RWPE2 (cell line): ENCODE measurements at regions not wholly inside any gene's neighbourhood (a gene's known extent, or its start where the extent isn't known, plus 50 kb on each side); places are given as distances from the start of the nearest gene placed in this dataset.

Experiments
- ATAC-seq: fragments of 200-7000 bp; cut with Tn5 transposase; 3 replicates; pipeline ENCODE4 v1.9.1; 2021; ENCODE audit warnings: low read depth
- DNase-seq: peaks from one replicate; pipeline ENCODE4 v3.0.0-alpha.2; 2020; ENCODE audit warnings: low spot score
- H3K27ac ChIP-seq: fragments of 450-650 bp; 2 replicates; pipeline ENCODE4 v1.5.1; 2017; ENCODE audit warnings: mild to moderate bottlenecking; ENCODE audit not compliant: poor library complexity, severe bottlenecking
- H3K27me3 ChIP-seq: fragments of 250-450 bp; sonication (Bioruptor Pico); 2 replicates; pipeline ENCODE4 v1.5.1; 2021; ENCODE audit warnings: mild to moderate bottlenecking, moderate library complexity; ENCODE audit not compliant: insufficient read depth, poor library complexity, severe bottlenecking
- H3K36me3 ChIP-seq: fragments of 250-450 bp; sonication (Bioruptor Pico); 2 replicates; pipeline ENCODE4 v1.5.1; 2020; ENCODE audit warnings: low read depth, mild to moderate bottlenecking, moderate library complexity
- H3K4me1 ChIP-seq: fragments of 250-450 bp; sonication (Bioruptor Pico); 2 replicates; pipeline ENCODE4 v1.5.1; 2021; ENCODE audit warnings: mild to moderate bottlenecking, moderate library complexity; ENCODE audit not compliant: insufficient read depth, poor library complexity, severe bottlenecking
- H3K4me3 ChIP-seq: fragments of 250-450 bp; sonication (Bioruptor Pico); 2 replicates; pipeline ENCODE4 v1.5.1; 2021; ENCODE audit warnings: mild to moderate bottlenecking, moderate library complexity; ENCODE audit not compliant: severe bottlenecking
- H3K9me3 ChIP-seq: fragments of 250-450 bp; sonication (Bioruptor Pico); 2 replicates; pipeline ENCODE4 v1.5.1; 2021; ENCODE audit warnings: mild to moderate bottlenecking, moderate library complexity; ENCODE audit not compliant: severe bottlenecking
- TF ChIP-seq, protein P1 (sequence below): fragments of 450-650 bp; IDR thresholded peaks from one replicate; pipeline ENCODE4 v1.5.1; 2017; ENCODE audit warnings: mild to moderate bottlenecking, moderate library complexity; ENCODE audit not compliant: poor library complexity, severe bottlenecking

GRCh38 chr12:58570411-58570810 lies 349.9 kb downstream of the LRIG3 start:
- DNase-seq: no peak
- H3K27ac ChIP-seq: no peak overlapping the region
- no peak overlapping the region for H3K4me3 ChIP-seq
- no peaks in the 10 kb centered on the region for H3K4me1 ChIP-seq
- H3K36me3 ChIP-seq: no peaks in the 10 kb centered on the region
- TF ChIP-seq, protein P1, sequence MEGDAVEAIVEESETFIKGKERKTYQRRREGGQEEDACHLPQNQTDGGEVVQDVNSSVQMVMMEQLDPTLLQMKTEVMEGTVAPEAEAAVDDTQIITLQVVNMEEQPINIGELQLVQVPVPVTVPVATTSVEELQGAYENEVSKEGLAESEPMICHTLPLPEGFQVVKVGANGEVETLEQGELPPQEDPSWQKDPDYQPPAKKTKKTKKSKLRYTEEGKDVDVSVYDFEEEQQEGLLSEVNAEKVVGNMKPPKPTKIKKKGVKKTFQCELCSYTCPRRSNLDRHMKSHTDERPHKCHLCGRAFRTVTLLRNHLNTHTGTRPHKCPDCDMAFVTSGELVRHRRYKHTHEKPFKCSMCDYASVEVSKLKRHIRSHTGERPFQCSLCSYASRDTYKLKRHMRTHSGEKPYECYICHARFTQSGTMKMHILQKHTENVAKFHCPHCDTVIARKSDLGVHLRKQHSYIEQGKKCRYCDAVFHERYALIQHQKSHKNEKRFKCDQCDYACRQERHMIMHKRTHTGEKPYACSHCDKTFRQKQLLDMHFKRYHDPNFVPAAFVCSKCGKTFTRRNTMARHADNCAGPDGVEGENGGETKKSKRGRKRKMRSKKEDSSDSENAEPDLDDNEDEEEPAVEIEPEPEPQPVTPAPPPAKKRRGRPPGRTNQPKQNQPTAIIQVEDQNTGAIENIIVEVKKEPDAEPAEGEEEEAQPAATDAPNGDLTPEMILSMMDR: no peak
- ATAC-seq: no peak
- no peaks in the 10 kb centered on the region for H3K27me3 ChIP-seq
- H3K9me3 ChIP-seq: no peaks in the 10 kb centered on the region

DNA sequence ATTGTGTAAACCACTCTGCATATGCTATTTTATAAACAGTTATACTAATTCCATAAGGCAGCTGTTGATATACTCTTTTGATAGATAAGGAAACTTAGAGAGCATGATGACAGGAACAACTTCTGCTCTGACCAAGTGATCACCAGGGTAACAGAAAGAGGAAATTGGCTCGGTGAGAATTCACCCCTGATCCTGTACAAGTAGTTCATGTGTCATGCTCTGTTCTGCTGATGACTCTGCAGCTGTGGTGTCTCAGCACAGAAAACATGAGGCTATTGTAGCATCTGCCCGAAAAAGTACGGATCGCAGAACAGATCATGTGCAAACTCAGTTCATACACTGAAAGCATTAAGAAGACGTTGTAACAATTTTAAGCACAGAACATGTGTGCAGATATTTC lies 345.0 kb downstream of the LRIG3 start:
- TF ChIP-seq, protein P1: no peak
- no peak for ATAC-seq
- Histone ChIP-seq H3K4me3 (no peak overlapping the region), H3K36me3 (no peaks in the 10 kb centered on the region), H3K9me3 (no peaks in the 10 kb centered on the region), H3K27ac (no peak overlapping the region), H3K27me3 (no peaks in the 10 kb centered on the region), H3K4me1 (no peaks in the 10 kb centered on the region)
- DNase-seq: no peak

GRCh38 chr12:58576081-58576480 lies 344.2 kb downstream of the LRIG3 start:
- no peaks in the 10 kb centered on the region for H3K9me3 ChIP-seq
- TF ChIP-seq, protein P1: no peak
- no peak overlapping the region for H3K27ac ChIP-seq
- no peaks in the 10 kb centered on the region for H3K27me3 ChIP-seq
- H3K4me1 ChIP-seq: no peaks in the 10 kb centered on the region
- H3K4me3 ChIP-seq: no peak overlapping the region
- no peaks in the 10 kb centered on the region for H3K36me3 ChIP-seq
- ATAC-seq (no peak), DNase-seq (no peak)

DNA sequence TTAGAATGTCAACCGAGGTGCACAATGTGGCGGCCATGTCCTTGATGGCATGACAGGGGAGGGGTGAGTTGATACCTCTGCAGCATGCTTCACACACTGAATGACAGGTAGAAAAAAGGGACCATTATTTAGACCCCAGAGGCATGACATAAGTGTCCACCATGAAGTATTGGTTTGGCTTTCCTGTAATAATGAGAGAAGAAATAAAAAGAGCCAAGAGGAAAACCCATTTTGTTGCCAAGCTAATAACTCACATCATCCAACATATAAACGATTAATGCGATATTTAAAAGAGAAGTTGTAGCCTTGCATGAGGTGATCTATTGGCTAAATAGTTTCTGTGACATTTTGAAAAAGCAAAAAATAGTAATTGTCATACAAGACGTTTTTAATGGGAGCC lies 343.4 kb downstream of the LRIG3 start:
- H3K27me3 ChIP-seq: no peaks in the 10 kb centered on the region
- no peak overlapping the region for H3K27ac ChIP-seq
- DNase-seq: no peak
- H3K9me3 ChIP-seq: no peaks in the 10 kb centered on the region
- TF ChIP-seq, protein P1: no peak
- ATAC-seq: no peak
- no peaks in the 10 kb centered on the region for H3K4me1 ChIP-seq
- H3K36me3 ChIP-seq: no peaks in the 10 kb centered on the region
- H3K4me3 ChIP-seq: no peak overlapping the region

DNA sequence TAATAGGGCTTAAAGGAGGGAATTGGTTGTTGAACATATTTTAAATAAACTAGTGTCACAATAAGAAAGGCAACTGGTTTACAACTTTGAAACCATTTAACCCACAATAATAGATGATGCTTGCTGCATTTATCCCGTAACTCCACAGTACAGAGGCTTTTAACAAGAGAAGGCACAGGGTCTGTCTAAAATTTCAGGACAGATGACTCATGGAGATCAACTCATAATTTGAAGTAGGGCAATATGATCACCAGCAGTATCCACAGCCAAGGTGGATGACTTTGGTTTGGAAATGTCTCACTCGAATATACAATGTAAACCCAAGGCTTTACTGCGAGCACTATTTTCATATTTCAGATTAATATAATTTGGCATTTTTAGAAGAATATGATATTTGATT lies 340.2 kb downstream of the LRIG3 start:
- ATAC-seq: no peak
- Histone ChIP-seq H3K4me3 (no peak overlapping the region), H3K9me3 (no peaks in the 10 kb centered on the region), H3K27ac (no peak overlapping the region), H3K4me1 (no peaks in the 10 kb centered on the region), H3K27me3 (no peaks in the 10 kb centered on the region), H3K36me3 (no peaks in the 10 kb centered on the region)
- TF ChIP-seq, protein P1: no peak
- DNase-seq: no peak
